GM12878 (cell line): ENCODE measurements at regions not wholly inside any gene's neighbourhood (a gene's known extent, or its start where the extent isn't known, plus 50 kb on each side); places are given as distances from the start of the nearest gene placed in this dataset.

ENCODE experiments used
- CHD2 ChIP-seq: IDR thresholded peaks from 2 replicates; pipeline ENCODE4 v1.6.1; 2011; ENCODE audit warnings: low read depth, low read length, improper control_type of control experiment, borderline replicate concordance
- CREM ChIP-seq: IDR thresholded peaks from 2 replicates; pipeline ENCODE4 v1.6.1; 2014; ENCODE audit warnings: antibody characterized with exemption, low read depth
- CTCF ChIP-seq, 3 experiments: IDR thresholded peaks in 2 of 3; conservative IDR thresholded peaks in 1 of 3; 2 replicates each; pipeline ENCODE4 v1.5.1; 2011; ENCODE audit warnings: low read depth in 3 of 3, low read length in 3 of 3, mild to moderate bottlenecking in 3 of 3, control low read depth in 2 of 3, moderate library complexity in 2 of 3, inconsistent platforms in 1 of 3, mixed read lengths in 1 of 3; ENCODE audit not compliant: control insufficient read depth in 2 of 3, insufficient read depth in 1 of 3; ENCODE audit errors: extremely low read depth in 1 of 3
- EP300 ChIP-seq, 2 experiments: fragments of 150-350 bp in 1 of 2; IDR thresholded peaks; 2 replicates each; pipeline ENCODE4 v1.6.1; 2011 to 2012; ENCODE audit warnings: low read depth in 2 of 2, low read length in 2 of 2, borderline replicate concordance in 1 of 2, improper control_type of control experiment in 1 of 2, inconsistent platforms in 1 of 2; ENCODE audit not compliant: control insufficient read depth in 1 of 2
- KAT2A ChIP-seq: conservative IDR thresholded peaks from 2 replicates; pipeline ENCODE4 v1.6.1; 2011; ENCODE audit warnings: low read depth, low read length; ENCODE audit not compliant: control insufficient read depth
- NKRF ChIP-seq: fragments of 450-650 bp; conservative IDR thresholded peaks from 2 replicates; pipeline ENCODE4 v1.6.1; 2017; ENCODE audit warnings: mild to moderate bottlenecking, moderate library complexity
- PML ChIP-seq: IDR thresholded peaks from 2 replicates; pipeline ENCODE4 v1.6.1; 2012; ENCODE audit warnings: low read length, inconsistent platforms
- POLR2A ChIP-seq: IDR thresholded peaks from 2 replicates; pipeline ENCODE4 v1.6.1; 2011; ENCODE audit warnings: low read depth, mild to moderate bottlenecking, low read length
- SMAD1 ChIP-seq: fragments of 450-650 bp; IDR thresholded peaks from 2 replicates; pipeline ENCODE4 v1.6.1; 2018; ENCODE audit warnings: mild to moderate bottlenecking, low read depth; ENCODE audit not compliant: partially characterized antibody
- TF ChIP-seq, protein P1 (sequence below): fragments of 450-650 bp; formaldehyde crosslinking; IDR thresholded peaks from 2 replicates; pipeline ENCODE4 v1.4.0; 2022; ENCODE audit warnings: mild to moderate bottlenecking, moderate library complexity

DNA sequence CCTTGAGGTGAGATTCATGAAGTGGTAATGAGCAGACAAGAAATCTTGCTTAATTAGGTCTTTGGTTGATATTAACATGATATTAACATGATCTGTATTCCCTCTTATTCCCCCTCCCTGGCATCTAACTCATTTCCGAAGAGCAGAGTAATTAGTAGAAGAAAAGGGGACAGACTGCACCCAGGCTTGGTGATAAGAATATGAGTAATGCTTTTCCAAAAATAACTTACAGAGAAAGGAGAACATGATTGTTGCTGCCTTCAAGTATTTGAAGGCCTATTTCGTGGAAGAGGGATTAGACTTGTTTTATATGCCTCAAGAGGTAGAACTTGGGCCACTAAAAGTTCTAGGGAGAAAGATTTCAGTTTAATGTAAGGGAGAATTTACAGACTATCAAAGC, 130.6 kb upstream of the ATP5MC3 start:
- TF ChIP-seq EP300 (IDR thresholded peaks at IDR 0.05; ENCODE audit: borderline replicate concordance in 1 of 2, control insufficient read depth in 1 of 2, low read depth in 2 of 2, low read length in 2 of 2) (no peak), POLR2A (no peak), KAT2A (no peak), SMAD1 (no peak), CREM (no peak), CTCF (IDR thresholded peaks at IDR 0.05 in 2 of 3, conservative IDR thresholded peaks at IDR 0.05 in 1 of 3; ENCODE audit: control insufficient read depth in 2 of 3, extremely low read depth in 1 of 3, insufficient read depth in 1 of 3, low read depth in 3 of 3, low read length in 3 of 3) (no peak), PML (no peak), CHD2 (no peak), NKRF (no peak)
- TF ChIP-seq, protein P1, sequence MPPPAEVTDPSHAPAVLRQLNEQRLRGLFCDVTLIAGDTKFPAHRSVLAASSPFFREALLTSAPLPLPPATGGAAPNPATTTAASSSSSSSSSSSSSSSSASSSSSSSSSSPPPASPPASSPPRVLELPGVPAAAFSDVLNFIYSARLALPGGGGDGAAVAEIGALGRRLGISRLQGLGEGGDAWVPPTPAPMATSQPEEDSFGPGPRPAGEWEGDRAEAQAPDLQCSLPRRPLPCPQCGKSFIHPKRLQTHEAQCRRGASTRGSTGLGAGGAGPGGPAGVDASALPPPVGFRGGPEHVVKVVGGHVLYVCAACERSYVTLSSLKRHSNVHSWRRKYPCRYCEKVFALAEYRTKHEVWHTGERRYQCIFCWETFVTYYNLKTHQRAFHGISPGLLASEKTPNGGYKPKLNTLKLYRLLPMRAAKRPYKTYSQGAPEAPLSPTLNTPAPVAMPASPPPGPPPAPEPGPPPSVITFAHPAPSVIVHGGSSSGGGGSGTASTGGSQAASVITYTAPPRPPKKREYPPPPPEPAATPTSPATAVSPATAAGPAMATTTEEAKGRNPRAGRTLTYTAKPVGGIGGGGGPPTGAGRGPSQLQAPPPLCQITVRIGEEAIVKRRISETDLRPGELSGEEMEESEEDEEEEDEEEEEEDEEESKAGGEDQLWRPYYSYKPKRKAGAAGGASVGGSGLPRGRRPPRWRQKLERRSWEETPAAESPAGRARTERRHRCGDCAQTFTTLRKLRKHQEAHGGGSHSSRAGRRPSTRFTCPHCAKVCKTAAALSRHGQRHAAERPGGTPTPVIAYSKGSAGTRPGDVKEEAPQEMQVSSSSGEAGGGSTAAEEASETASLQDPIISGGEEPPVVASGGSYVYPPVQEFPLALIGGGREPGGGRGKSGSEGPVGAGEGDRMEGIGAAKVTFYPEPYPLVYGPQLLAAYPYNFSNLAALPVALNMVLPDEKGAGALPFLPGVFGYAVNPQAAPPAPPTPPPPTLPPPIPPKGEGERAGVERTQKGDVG (CRISPR knock-in tag) = no peak
